ENCODE measurements at regions not wholly inside any gene's neighbourhood (a gene's known extent, or its start where the extent isn't known, plus 50 kb on each side); places are given as distances from the start of the nearest gene placed in this dataset.

- no peak for DNase-seq (ENCODE audit: low read depth in 1 of 2, low spot score in 2 of 2)
- Histone ChIP-seq H3K79me2 (ENCODE audit: control insufficient read depth in 1 of 2, insufficient read depth in 2 of 2, low read length in 2 of 2) (no peaks in the 10 kb centered on the region), H4K8ac (ENCODE audit: extremely low read depth, insufficient read depth, low read length) (no peak overlapping the region), H2BK20ac (ENCODE audit: low read length) (no peak overlapping the region), H3K23me2 (ENCODE audit: low read depth, low read length) (no peaks in the 10 kb centered on the region), H3K23ac (ENCODE audit: insufficient read length) (no peak overlapping the region), H3K18ac (ENCODE audit: extremely low read depth, low read length) (no peak overlapping the region), H3K27ac (ENCODE audit: low read depth, low read length) (no peak overlapping the region), H4K91ac (replicated peaks; ENCODE audit: insufficient read length, low read length) (no peak overlapping the region), H3K4ac (replicated peaks; ENCODE audit: insufficient read length, low read depth, low read length) (no peak overlapping the region), H4K5ac (ENCODE audit: insufficient read length, low read depth, low read length) (no peak overlapping the region), H3K79me1 (ENCODE audit: low read depth, low read length) (no peaks in the 10 kb centered on the region), H3K56ac (replicated peaks; ENCODE audit: insufficient read length, low read depth, low read length) (no peak overlapping the region), H3K9ac (replicated peaks in 1 of 4; ENCODE audit: extremely low read depth in 1 of 4, low read depth in 3 of 4, low read length in 3 of 4) (no peak overlapping the region), H2BK120ac (replicated peaks; ENCODE audit: low read depth, low read length) (no peak overlapping the region), H3K27me3 (replicated peaks in 1 of 4; ENCODE audit: control insufficient read depth in 3 of 4, extremely low read depth in 1 of 4, insufficient read depth in 3 of 4, low read length in 3 of 4) (peaks cover 0 to 1% (median 0%) of the 10 kb centered on the region in 4 experiments; a peak in 1 of 7 replicates), H2AK5ac (ENCODE audit: low read depth, low read length) (no peak overlapping the region), H3K4me2 (ENCODE audit: insufficient read depth in 1 of 2, low read depth in 2 of 2, low read length in 2 of 2) (no peak overlapping the region), H2BK15ac (ENCODE audit: low read length) (no peak overlapping the region), H3K4me3 (ENCODE audit: extremely low read depth in 1 of 4, insufficient read depth in 2 of 4, low read depth in 3 of 4, low read length in 4 of 4) (no peak overlapping the region), H3K9me3 (ENCODE audit: insufficient read depth in 2 of 2, low read depth in 1 of 2, low read length in 1 of 2) (no peaks in the 10 kb centered on the region), H3K14ac (ENCODE audit: insufficient read length) (no peak overlapping the region), H2AFZ (ENCODE audit: low read length) (no peak overlapping the region), H2BK12ac (ENCODE audit: low read depth, low read length) (no peak overlapping the region), H4K20me1 (replicated peaks in 1 of 2; ENCODE audit: control insufficient read depth in 1 of 2, insufficient read depth in 2 of 2, low read length in 2 of 2) (no peaks in the 10 kb centered on the region), H3K4me1 (replicated peaks in 1 of 4; ENCODE audit: control insufficient read depth in 3 of 4, insufficient read depth in 4 of 4, low read length in 3 of 4) (no peaks in the 10 kb centered on the region; a peak in 1 of 7 replicates), H2BK5ac (ENCODE audit: low read depth, low read length) (no peak overlapping the region), H3K36me3 (ENCODE audit: control insufficient read depth in 2 of 4, insufficient read depth in 4 of 4, low read length in 3 of 4) (peaks cover 0 to 3% (median 1%) of the 10 kb centered on the region in 4 experiments; a peak in 1 of 8 replicates)
- no peak for TF ChIP-seq ASH2L (IDR thresholded peaks at IDR 0.05; ENCODE audit: low read length)
- no peak for TF ChIP-seq TAF7 (optimal IDR thresholded peaks at IDR 0.05; ENCODE audit: borderline replicate concordance, low read depth, low read length)
- no peak for TF ChIP-seq CREB1 (IDR thresholded peaks at IDR 0.05)
- no peak for TF ChIP-seq RBBP5 (IDR thresholded peaks at IDR 0.05; ENCODE audit: borderline replicate concordance, low read depth, low read length)
- TF ChIP-seq NANOG (IDR thresholded peaks at IDR 0.05; ENCODE audit: insufficient read depth, low read depth, low read length, poor library complexity, severe bottlenecking) = no peak
- TF ChIP-seq KDM4A (IDR thresholded peaks at IDR 0.05; ENCODE audit: low read depth, low read length, severe bottlenecking) = no peak
- TF ChIP-seq RNF2 (IDR thresholded peaks at IDR 0.05; ENCODE audit: borderline replicate concordance, low read depth, low read length, missing control alignments, poor library complexity, severe bottlenecking) = no peak
- no peak for TF ChIP-seq CTCF (IDR thresholded peaks at IDR 0.05; ENCODE audit: control extremely low read depth in 1 of 3, insufficient read depth in 1 of 3, low read depth in 1 of 3, low read length in 3 of 3)
- TF ChIP-seq TBP (IDR thresholded peaks at IDR 0.05; ENCODE audit: low read depth, low read length) = no peak
- no peak for TF ChIP-seq CBX5 (IDR thresholded peaks at IDR 0.05; ENCODE audit: low read depth, low read length)
- TF ChIP-seq BCL11A (IDR thresholded peaks at IDR 0.05; ENCODE audit: low read depth in 2 of 2, low read length in 2 of 2) = no peak
- no peak for TF ChIP-seq KDM5A (IDR thresholded peaks at IDR 0.05; ENCODE audit: low read length)
- no peak for FAIRE-seq
- ChIA-PET POLR2A (ENCODE audit: partially characterized antibody) (no interaction called here), CTCF (ENCODE audit: partially characterized antibody) (no interaction called here)
- WGBS, 2 experiments (ENCODE audit: extremely low coverage in 1 of 2, insufficient coverage in 1 of 2, insufficient read length in 1 of 2, insufficient replicate concordance in 2 of 2, low coverage in 1 of 2, low lambda C conversion rate in 2 of 2, missing lambda C conversion rate in 1 of 2) = 89% methylated on average over 1 of the region's 1 CpG; no CpG with 5 or more reads in 1 of the 2 experiments
Measured at GRCh38 chr12:19021646-19022045, 107.9 kb upstream of the PLEKHA5 start.

Data from H1 (cell line).